ENCODE measurements at regions not wholly inside any gene's neighbourhood (a gene's known extent, or its start where the extent isn't known, plus 50 kb on each side); places are given as distances from the start of the nearest gene placed in this dataset.

GRCh38 chr13:44661936-44662335, 85.8 kb upstream of the TSC22D1 start:
- H3K27ac ChIP-seq = no peak overlapping the region
- TF ChIP-seq, protein P1, sequence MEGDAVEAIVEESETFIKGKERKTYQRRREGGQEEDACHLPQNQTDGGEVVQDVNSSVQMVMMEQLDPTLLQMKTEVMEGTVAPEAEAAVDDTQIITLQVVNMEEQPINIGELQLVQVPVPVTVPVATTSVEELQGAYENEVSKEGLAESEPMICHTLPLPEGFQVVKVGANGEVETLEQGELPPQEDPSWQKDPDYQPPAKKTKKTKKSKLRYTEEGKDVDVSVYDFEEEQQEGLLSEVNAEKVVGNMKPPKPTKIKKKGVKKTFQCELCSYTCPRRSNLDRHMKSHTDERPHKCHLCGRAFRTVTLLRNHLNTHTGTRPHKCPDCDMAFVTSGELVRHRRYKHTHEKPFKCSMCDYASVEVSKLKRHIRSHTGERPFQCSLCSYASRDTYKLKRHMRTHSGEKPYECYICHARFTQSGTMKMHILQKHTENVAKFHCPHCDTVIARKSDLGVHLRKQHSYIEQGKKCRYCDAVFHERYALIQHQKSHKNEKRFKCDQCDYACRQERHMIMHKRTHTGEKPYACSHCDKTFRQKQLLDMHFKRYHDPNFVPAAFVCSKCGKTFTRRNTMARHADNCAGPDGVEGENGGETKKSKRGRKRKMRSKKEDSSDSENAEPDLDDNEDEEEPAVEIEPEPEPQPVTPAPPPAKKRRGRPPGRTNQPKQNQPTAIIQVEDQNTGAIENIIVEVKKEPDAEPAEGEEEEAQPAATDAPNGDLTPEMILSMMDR (conservative IDR thresholded peaks at IDR 0.05) = no peak
- TF ChIP-seq ZFX (IDR thresholded peaks at IDR 0.05) = no peak

DNA sequence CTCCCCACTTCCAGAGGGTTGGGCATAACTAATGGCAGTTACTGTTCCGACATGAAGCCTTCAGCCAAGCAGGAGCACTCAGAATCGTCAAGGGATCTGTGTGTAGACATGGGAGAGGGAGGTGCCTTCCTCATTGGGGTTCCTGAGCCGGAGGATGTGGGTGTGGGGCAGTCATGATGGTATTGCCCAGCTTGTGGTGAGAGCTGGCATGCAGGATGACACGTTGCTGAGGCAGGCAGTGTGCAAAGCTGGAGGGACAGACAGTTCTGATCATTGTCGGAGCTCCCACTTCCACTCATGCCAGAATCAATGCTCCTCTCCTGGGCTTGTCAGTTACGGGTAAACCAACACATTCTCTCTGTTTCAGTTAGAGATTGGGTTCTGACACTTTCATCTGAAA, 83.9 kb upstream of the TSC22D1 start:
- TF ChIP-seq, protein P1 (conservative IDR thresholded peaks at IDR 0.05) = no peak
- no peak for TF ChIP-seq ZFX (IDR thresholded peaks at IDR 0.05)
- no peak overlapping the region for H3K27ac ChIP-seq

- no peak overlapping the region for H3K27ac ChIP-seq
- TF ChIP-seq, protein P1 (conservative IDR thresholded peaks at IDR 0.05) = no peak
- TF ChIP-seq ZFX (IDR thresholded peaks at IDR 0.05) = no peak
Measured at GRCh38 chr13:44652962-44653660, 77.0 kb upstream of the TSC22D1 start.

DNA sequence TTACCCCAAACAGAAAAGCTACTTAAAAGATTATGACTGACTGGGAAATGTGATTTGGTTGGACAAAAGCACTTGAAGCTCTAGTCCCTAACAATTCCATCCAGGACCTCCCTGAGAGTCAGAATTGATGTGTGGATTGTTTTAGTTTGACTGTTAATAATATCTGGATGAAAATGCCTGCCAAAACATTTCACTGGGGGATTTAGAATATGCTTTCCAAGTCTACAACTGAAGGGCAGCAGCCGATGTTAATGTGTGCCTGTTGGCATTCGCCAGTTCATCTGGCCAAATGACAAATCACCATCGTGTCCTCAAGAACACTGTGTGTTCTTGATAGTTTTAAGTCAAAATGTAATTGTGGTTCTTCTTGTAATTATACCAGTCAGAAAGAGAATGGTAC, 76.0 kb upstream of the TSC22D1 start:
- no peak overlapping the region for H3K27ac ChIP-seq
- TF ChIP-seq ZFX (IDR thresholded peaks at IDR 0.05) = no peak
- TF ChIP-seq, protein P1 (conservative IDR thresholded peaks at IDR 0.05) = no peak

GRCh38 chr13:44651724-44652123, 75.6 kb upstream of the TSC22D1 start:
- H3K27ac ChIP-seq = no peak overlapping the region
- TF ChIP-seq, protein P1 (conservative IDR thresholded peaks at IDR 0.05) = no peak
- no peak for TF ChIP-seq ZFX (IDR thresholded peaks at IDR 0.05)

DNA sequence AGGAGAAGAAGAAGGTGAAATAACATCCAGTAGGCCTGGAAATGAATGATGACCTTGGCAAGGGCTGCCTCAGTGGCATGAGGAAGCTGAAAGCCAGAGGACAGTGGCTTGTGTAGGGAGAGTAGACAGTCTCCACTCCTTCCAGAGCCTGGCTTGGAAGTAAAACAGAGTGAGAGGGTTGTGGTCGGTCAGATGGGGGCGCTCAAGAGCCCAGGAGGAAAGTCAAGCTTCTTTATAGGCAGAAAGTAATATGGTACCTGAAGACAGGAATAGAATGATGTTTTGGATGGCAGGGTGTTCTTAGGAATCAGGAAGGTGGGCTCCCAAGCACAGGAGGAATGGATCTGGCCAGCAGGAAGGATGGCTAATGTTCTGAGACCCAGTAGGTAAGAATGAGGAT, 75.1 kb upstream of the TSC22D1 start:
- TF ChIP-seq ZFX (IDR thresholded peaks at IDR 0.05) = no peak
- TF ChIP-seq, protein P1 (conservative IDR thresholded peaks at IDR 0.05) = no peak
- H3K27ac ChIP-seq = no peak overlapping the region

GRCh38 chr13:44649834-44650233, 73.7 kb upstream of the TSC22D1 start:
- no peak overlapping the region for H3K27ac ChIP-seq
- TF ChIP-seq, protein P1 (conservative IDR thresholded peaks at IDR 0.05) = no peak
- no peak for TF ChIP-seq ZFX (IDR thresholded peaks at IDR 0.05)
